Heart left ventricle (tissue), 13 donors: ENCODE measurements at regions not wholly inside any gene's neighbourhood (a gene's known extent, or its start where the extent isn't known, plus 50 kb on each side); places are given as distances from the start of the nearest gene placed in this dataset.
"Not testable (repeated sequence)": the region's sequence is repeated elsewhere in the genome, so short reads cannot be mapped to it uniquely, and the experiment has no call there.

Source experiments
- CTCF ChIP-seq, 12 donors: fragments of 200-600 bp; sonication (generic) in 4 of 12; IDR thresholded peaks; one replicate each; pipeline versions ENCODE4 v1.5.0 to v1.8.0; 2018 to 2022; ENCODE audit warnings: antibody characterized with exemption in 12 of 12, mild to moderate bottlenecking in 5 of 12
- POLR2A ChIP-seq, 2 donors: fragments of 450-650 bp; IDR thresholded peaks; one replicate each; pipeline ENCODE4 v1.6.1; 2017; ENCODE audit warnings: antibody characterized with exemption in 2 of 2, mild to moderate bottlenecking in 2 of 2, moderate library complexity in 2 of 2
- donor health status: ischemic (EF 13 %, LVEDD 7.1; RV severe dilation, severe dysfunction).
- donor health status: DM: no; HTN: yes; CAD: no.
- donor health status: DM: no; HTN: no; CAD: no.
- donor health status: ischemic (EF 25% LVEDD 6.9; RV normal size, moderate dysfunction).
- donor health status: ischemic (EF 25% LVEDD 5.7; RV mildly dilated, moderate dysfunction).
- donor health status: ischemic (EF 35%, LVEDD 5.7; RV mildly dilated, moderate dysfunction).
- donor health status: nonischemic (EF 11% LVEDD 7.7; RV severe dilation, severe dysfunction).
- donor health status: DM: yes; HTN: yes; CAD: no.
- donor health status: PGD.
- donor health status: ischemic (EF 29% LVEDD 5.4; RV normal size, mild dysfunction).
- donor health status: nonischemic (EF 23%, LVEDD 6.1; RV moderate dilation, normal function).

DNA sequence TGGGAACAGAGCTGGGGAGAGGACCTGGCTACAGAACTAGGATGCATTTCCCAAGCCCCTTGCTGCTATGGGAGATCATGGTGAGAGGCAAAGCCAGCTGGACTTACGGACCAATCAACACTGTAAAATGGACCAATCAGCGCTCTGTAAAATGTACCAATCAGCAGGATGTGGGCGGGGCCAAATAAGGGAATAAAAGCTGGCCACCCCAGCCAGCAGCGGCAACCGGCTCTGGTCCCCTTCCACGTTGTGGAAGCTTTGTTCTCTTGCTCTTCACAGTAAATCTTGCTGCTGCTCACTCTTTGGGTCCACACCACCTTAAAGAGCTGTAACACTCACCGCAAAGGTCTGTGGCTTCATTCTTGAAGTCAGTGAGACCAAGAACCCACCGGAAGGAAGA, 133.2 kb upstream of the AFDN start:
- TF ChIP-seq CTCF, POLR2A (IDR thresholded peaks at IDR 0.05): not testable (repeated sequence)
